ENCODE measurements at regions not wholly inside any gene's neighbourhood (a gene's known extent, or its start where the extent isn't known, plus 50 kb on each side); places are given as distances from the start of the nearest gene placed in this dataset.

- no peak overlapping the region for H3K9ac ChIP-seq (ENCODE audit: low read length)
- H3K27me3 ChIP-seq (ENCODE audit: insufficient read depth, low read depth, low read length) = no peaks in the 10 kb centered on the region
- H3K9me3 ChIP-seq (ENCODE audit: low read length) = no peaks in the 10 kb centered on the region
- no peaks in the 10 kb centered on the region for H3K9me2 ChIP-seq (ENCODE audit: insufficient read depth, low read length)
- no peak overlapping the region for H3K27ac ChIP-seq (ENCODE audit: low read length)
- no peak overlapping the region for H3K4me3 ChIP-seq (ENCODE audit: low read length)
- H3K79me2 ChIP-seq (replicated peaks; ENCODE audit: insufficient read depth, low read length) = no peaks in the 10 kb centered on the region
- no peaks in the 10 kb centered on the region for H3F3A ChIP-seq (ENCODE audit: insufficient read depth, low read length, poor library complexity, severe bottlenecking)
- H3K4me2 ChIP-seq (ENCODE audit: low read length) = no peak overlapping the region
- no peaks in the 10 kb centered on the region for H3K36me3 ChIP-seq (ENCODE audit: insufficient read depth, low read length)
- no peak overlapping the region for H2AFZ ChIP-seq (ENCODE audit: low read depth, low read length)
- H4K20me1 ChIP-seq (ENCODE audit: insufficient read depth) = no peaks in the 10 kb centered on the region
- TF ChIP-seq REST (IDR thresholded peaks at IDR 0.05; ENCODE audit: borderline replicate concordance) = no peak
- no peak for TF ChIP-seq RAD21 (conservative IDR thresholded peaks at IDR 0.05)
- TF ChIP-seq TAF1 (IDR thresholded peaks at IDR 0.05; ENCODE audit: low read depth) = no peak
- TF ChIP-seq EP300 (conservative IDR thresholded peaks at IDR 0.05; ENCODE audit: poor library complexity, severe bottlenecking) = no peak
- TF ChIP-seq POLR2AphosphoS5 (IDR thresholded peaks at IDR 0.05) = no peak
- no peak for TF ChIP-seq SMC3 (conservative IDR thresholded peaks at IDR 0.05; ENCODE audit: poor library complexity)
- no peak for TF ChIP-seq MXI1 (conservative IDR thresholded peaks at IDR 0.05; ENCODE audit: poor library complexity, severe bottlenecking)
Observed at GRCh38 chr1:234997201-234997895, 131.3 kb downstream of the TOMM20 start.

- Histone ChIP-seq H4K20me1 (ENCODE audit: insufficient read depth) (no peaks in the 10 kb centered on the region), H3K9me2 (ENCODE audit: insufficient read depth, low read length) (no peaks in the 10 kb centered on the region), H3F3A (ENCODE audit: insufficient read depth, low read length, poor library complexity, severe bottlenecking) (no peaks in the 10 kb centered on the region), H3K27ac (ENCODE audit: low read length) (no peak overlapping the region), H3K27me3 (ENCODE audit: insufficient read depth, low read depth, low read length) (no peaks in the 10 kb centered on the region), H3K36me3 (ENCODE audit: insufficient read depth, low read length) (no peaks in the 10 kb centered on the region), H3K9ac (ENCODE audit: low read length) (no peak overlapping the region), H3K9me3 (ENCODE audit: low read length) (no peaks in the 10 kb centered on the region), H2AFZ (ENCODE audit: low read depth, low read length) (no peak overlapping the region), H3K79me2 (replicated peaks; ENCODE audit: insufficient read depth, low read length) (no peaks in the 10 kb centered on the region), H3K4me3 (ENCODE audit: low read length) (no peak overlapping the region), H3K4me2 (ENCODE audit: low read length) (no peak overlapping the region)
- TF ChIP-seq EZH2 (IDR thresholded peaks at IDR 0.05; ENCODE audit: borderline replicate concordance, insufficient read depth, low read length, poor library complexity, severe bottlenecking) (no peak), SMC3 (conservative IDR thresholded peaks at IDR 0.05; ENCODE audit: poor library complexity) (no peak), REST (IDR thresholded peaks at IDR 0.05; ENCODE audit: borderline replicate concordance) (no peak), MXI1 (conservative IDR thresholded peaks at IDR 0.05; ENCODE audit: poor library complexity, severe bottlenecking) (no peak), RAD21 (conservative IDR thresholded peaks at IDR 0.05) (no peak), POLR2AphosphoS5 (IDR thresholded peaks at IDR 0.05) (no peak), TAF1 (IDR thresholded peaks at IDR 0.05; ENCODE audit: low read depth) (no peak), CTCF (IDR thresholded peaks at IDR 0.05; ENCODE audit: poor library complexity, severe bottlenecking) (no peak), EP300 (conservative IDR thresholded peaks at IDR 0.05; ENCODE audit: poor library complexity, severe bottlenecking) (no peak)
Observed at GRCh38 chr1:234996245-234996757, 132.3 kb downstream of the TOMM20 start.

Data from neural cell (in vitro differentiated cells).